WTC11 (cell line): ENCODE measurements at regions not wholly inside any gene's neighbourhood (a gene's known extent, or its start where the extent isn't known, plus 50 kb on each side); places are given as distances from the start of the nearest gene placed in this dataset.

Source experiments
- CREM ChIP-seq: sonication (generic); formaldehyde crosslinking; IDR thresholded peaks from 2 replicates; pipeline ENCODE4 v1.8.1; 2022; ENCODE audit warnings: mild to moderate bottlenecking, missing genetic modification reagents, moderate library complexity
- CTCF ChIP-seq: fragments of 200-600 bp; IDR thresholded peaks from 2 replicates; pipeline ENCODE4 v1.8.0; 2022; ENCODE audit warnings: antibody characterized with exemption
- E2F1 ChIP-seq: sonication (generic); formaldehyde crosslinking; IDR thresholded peaks from 2 replicates; pipeline ENCODE4 v1.8.0; 2022; ENCODE audit warnings: mild to moderate bottlenecking, missing genetic modification reagents
- FOXK1 ChIP-seq: sonication (generic); formaldehyde crosslinking; IDR thresholded peaks from 2 replicates; pipeline ENCODE4 v1.8.0; 2022; ENCODE audit warnings: mild to moderate bottlenecking, moderate library complexity, missing genetic modification reagents
- HMGXB4 ChIP-seq: sonication (generic); formaldehyde crosslinking; IDR thresholded peaks from 2 replicates; pipeline ENCODE4 v1.8.1; 2023; ENCODE audit warnings: mild to moderate bottlenecking, moderate library complexity, missing genetic modification reagents
- NR2C2 ChIP-seq: sonication (generic); formaldehyde crosslinking; IDR thresholded peaks from 2 replicates; pipeline ENCODE4 v1.8.0; 2022; ENCODE audit warnings: mild to moderate bottlenecking, missing genetic modification reagents
- TCF7 ChIP-seq: sonication (generic); formaldehyde crosslinking; IDR thresholded peaks from 2 replicates; pipeline ENCODE4 v1.8.0; 2022; ENCODE audit warnings: mild to moderate bottlenecking, low read depth, missing genetic modification reagents, moderate library complexity
- ZNF138 ChIP-seq: sonication (generic); formaldehyde crosslinking; conservative IDR thresholded peaks from 2 replicates; pipeline ENCODE4 v1.8.1; 2022; ENCODE audit warnings: mild to moderate bottlenecking, moderate library complexity, missing genetic modification reagents
- ZNF232 ChIP-seq: sonication (generic); formaldehyde crosslinking; IDR thresholded peaks from 2 replicates; pipeline ENCODE4 v1.8.0; 2022; ENCODE audit warnings: mild to moderate bottlenecking, missing genetic modification reagents
- ZSCAN18 ChIP-seq: fragments of 250-450 bp; sonication (Bioruptor Pico); IDR thresholded peaks from 2 replicates; pipeline ENCODE4 v2.1.2; 2022; ENCODE audit warnings: mild to moderate bottlenecking, moderate library complexity

GRCh38 chr4:155487210-155487609 lies 110.4 kb upstream of the MAP9 start:
- TF ChIP-seq CTCF (no peak), ZNF232 (CRISPR knock-in tag) (no peak), E2F1 (CRISPR knock-in tag) (no peak), TCF7 (CRISPR knock-in tag) (no peak), NR2C2 (no peak), FOXK1 (CRISPR knock-in tag) (no peak), ZSCAN18 (CRISPR knock-in tag) (no peak), ZNF138 (CRISPR knock-in tag) (no peak), CREM (CRISPR knock-in tag) (no peak), HMGXB4 (CRISPR knock-in tag) (no peak)
